Activated T-cell treated with anti-CD3 and anti-CD28 coated beads, Interleukin-2, amount 50 U/mL, for 4 hours (primary cell): ENCODE measurements at regions not wholly inside any gene's neighbourhood (a gene's known extent, or its start where the extent isn't known, plus 50 kb on each side); places are given as distances from the start of the nearest gene placed in this dataset.

Experiments
- ATAC-seq, 2 donors: fragments of 200-7000 bp; cut with Tn5 transposase; one replicate each; pipeline ENCODE4 v1.10.0; 2021
- DNase-seq: peaks from one replicate; pipeline ENCODE4 v3.0.0-alpha.2; 2020
- H3K27me3 Mint-ChIP-seq: one replicate; pipeline ENCODE4 v1.8.0; 2021; ENCODE audit warnings: low read depth, mixed read lengths
- H3K36me3 Mint-ChIP-seq: one replicate; pipeline ENCODE4 v1.8.0; 2022; ENCODE audit warnings: mixed read lengths; ENCODE audit not compliant: insufficient read depth
- H3K4me1 Mint-ChIP-seq: one replicate; pipeline ENCODE4 v1.8.0; 2021; ENCODE audit warnings: low read depth, mixed read lengths
- H3K4me3 Mint-ChIP-seq: one replicate; pipeline ENCODE4 v1.8.0; 2021; ENCODE audit warnings: mild to moderate bottlenecking, moderate library complexity, mixed read lengths
- H3K9me3 Mint-ChIP-seq: one replicate; pipeline ENCODE4 v1.8.0; 2021; ENCODE audit warnings: mixed read lengths

GRCh38 chr6:135743476-135743875 is 108.0 kb upstream of the PDE7B start:
- ATAC-seq (no peak), DNase-seq (no peak)
- no peaks in the 10 kb centered on the region for H3K4me1 Mint-ChIP-seq
- no peak overlapping the region for H3K4me3 Mint-ChIP-seq
- H3K27me3 Mint-ChIP-seq: no peaks in the 10 kb centered on the region
- no peaks in the 10 kb centered on the region for H3K9me3 Mint-ChIP-seq
- H3K36me3 Mint-ChIP-seq: no peaks in the 10 kb centered on the region

GRCh38 chr6:135748189-135748588 is 103.3 kb upstream of the PDE7B start:
- DNase-seq (no peak), ATAC-seq (no peak)
- H3K4me3 Mint-ChIP-seq: no peak overlapping the region
- no peaks in the 10 kb centered on the region for H3K36me3 Mint-ChIP-seq
- no peaks in the 10 kb centered on the region for H3K9me3 Mint-ChIP-seq
- no peaks in the 10 kb centered on the region for H3K4me1 Mint-ChIP-seq
- peaks cover 4% of the 10 kb centered on the region for H3K27me3 Mint-ChIP-seq

- Mint-ChIP-seq H3K36me3 (no peaks in the 10 kb centered on the region), H3K27me3 (peaks cover 4% of the 10 kb centered on the region), H3K4me3 (no peak overlapping the region), H3K9me3 (no peaks in the 10 kb centered on the region), H3K4me1 (no peaks in the 10 kb centered on the region)
- ATAC-seq: no peak
- no peak for DNase-seq
These were observed 101.4 kb upstream of the PDE7B start for GRCh38 chr6:135750081-135750480.

- Mint-ChIP-seq H3K36me3 (no peaks in the 10 kb centered on the region), H3K4me3 (no peak overlapping the region), H3K27me3 (peaks cover 4% of the 10 kb centered on the region), H3K4me1 (no peaks in the 10 kb centered on the region), H3K9me3 (no peaks in the 10 kb centered on the region)
- ATAC-seq: no peak
- no peak for DNase-seq
These were observed 98.3 kb upstream of the PDE7B start for GRCh38 chr6:135753196-135753595.

GRCh38 chr6:135759831-135760230 is 91.7 kb upstream of the PDE7B start:
- DNase-seq: no peak
- ATAC-seq: no peak
- Mint-ChIP-seq H3K27me3 (no peaks in the 10 kb centered on the region), H3K9me3 (peaks cover 11% of the 10 kb centered on the region), H3K4me1 (no peaks in the 10 kb centered on the region), H3K4me3 (no peak overlapping the region), H3K36me3 (no peaks in the 10 kb centered on the region)

GRCh38 chr6:135774006-135774405 is 77.5 kb upstream of the PDE7B start:
- Mint-ChIP-seq H3K4me3 (no peak overlapping the region), H3K4me1 (no peaks in the 10 kb centered on the region), H3K27me3 (peaks cover 2% of the 10 kb centered on the region), H3K9me3 (no peaks in the 10 kb centered on the region), H3K36me3 (no peaks in the 10 kb centered on the region)
- DNase-seq: no peak
- no peak for ATAC-seq

- ATAC-seq: no peak
- H3K27me3 Mint-ChIP-seq: peaks cover 9% of the 10 kb centered on the region
These were observed 72.3 kb upstream of the PDE7B start for GRCh38 chr6:135779213-135779612.

GRCh38 chr6:135780326-135780725 is 71.2 kb upstream of the PDE7B start:
- no peak for DNase-seq
- H3K36me3 Mint-ChIP-seq: no peaks in the 10 kb centered on the region
- H3K27me3 Mint-ChIP-seq: peaks cover 9% of the 10 kb centered on the region
- H3K4me3 Mint-ChIP-seq: no peak overlapping the region
- ATAC-seq: no peak
- no peaks in the 10 kb centered on the region for H3K4me1 Mint-ChIP-seq
- no peaks in the 10 kb centered on the region for H3K9me3 Mint-ChIP-seq

More at GRCh38 chr6:135779213-135779612, 72.3 kb upstream of the PDE7B start:
- H3K9me3 Mint-ChIP-seq: no peaks in the 10 kb centered on the region
- H3K36me3 Mint-ChIP-seq: no peaks in the 10 kb centered on the region
- DNase-seq: no peak
- H3K4me3 Mint-ChIP-seq: no peak overlapping the region
- H3K4me1 Mint-ChIP-seq: no peaks in the 10 kb centered on the region

DNA sequence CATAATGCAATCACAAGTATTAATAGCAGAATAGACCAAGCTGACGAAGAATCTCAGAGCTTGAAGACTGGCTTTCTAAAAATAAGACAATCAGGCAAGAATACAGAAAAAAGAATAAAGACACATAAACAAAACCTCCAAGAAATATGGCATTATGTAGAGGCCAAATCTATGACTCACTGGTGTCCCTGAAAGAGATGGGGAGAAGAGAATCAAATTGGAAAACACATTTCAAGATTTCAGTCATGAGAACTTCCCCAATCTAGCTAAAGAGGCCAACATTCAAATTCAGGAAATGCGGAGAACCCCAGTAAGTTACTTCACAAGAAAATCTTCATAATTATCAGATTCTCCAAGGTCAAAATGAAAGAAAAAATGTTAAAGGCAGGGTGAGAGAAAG is 69.0 kb upstream of the PDE7B start:
- DNase-seq (no peak), ATAC-seq (no peak)
- no peak overlapping the region for H3K4me3 Mint-ChIP-seq
- H3K36me3 Mint-ChIP-seq: no peaks in the 10 kb centered on the region
- no peaks in the 10 kb centered on the region for H3K9me3 Mint-ChIP-seq
- no peaks in the 10 kb centered on the region for H3K4me1 Mint-ChIP-seq
- H3K27me3 Mint-ChIP-seq: peaks cover 9% of the 10 kb centered on the region

GRCh38 chr6:135784507-135784906 is 67.0 kb upstream of the PDE7B start:
- Mint-ChIP-seq H3K4me3 (no peak overlapping the region), H3K36me3 (no peaks in the 10 kb centered on the region), H3K4me1 (no peaks in the 10 kb centered on the region), H3K27me3 (peaks cover 7% of the 10 kb centered on the region), H3K9me3 (no peaks in the 10 kb centered on the region)
- no peak for DNase-seq
- no peak for ATAC-seq

GRCh38 chr6:135789375-135790050 is 62.0 kb upstream of the PDE7B start:
- ATAC-seq (no peak), DNase-seq (no peak)
- Mint-ChIP-seq H3K4me3 (no peak overlapping the region), H3K4me1 (no peaks in the 10 kb centered on the region), H3K9me3 (no peaks in the 10 kb centered on the region), H3K36me3 (no peaks in the 10 kb centered on the region), H3K27me3 (no peaks in the 10 kb centered on the region)

GRCh38 chr6:135791441-135791840 is 60.1 kb upstream of the PDE7B start:
- Mint-ChIP-seq H3K27me3 (no peaks in the 10 kb centered on the region), H3K4me1 (no peaks in the 10 kb centered on the region), H3K36me3 (no peaks in the 10 kb centered on the region), H3K4me3 (no peak overlapping the region), H3K9me3 (no peaks in the 10 kb centered on the region)
- ATAC-seq (no peak), DNase-seq (no peak)

DNA sequence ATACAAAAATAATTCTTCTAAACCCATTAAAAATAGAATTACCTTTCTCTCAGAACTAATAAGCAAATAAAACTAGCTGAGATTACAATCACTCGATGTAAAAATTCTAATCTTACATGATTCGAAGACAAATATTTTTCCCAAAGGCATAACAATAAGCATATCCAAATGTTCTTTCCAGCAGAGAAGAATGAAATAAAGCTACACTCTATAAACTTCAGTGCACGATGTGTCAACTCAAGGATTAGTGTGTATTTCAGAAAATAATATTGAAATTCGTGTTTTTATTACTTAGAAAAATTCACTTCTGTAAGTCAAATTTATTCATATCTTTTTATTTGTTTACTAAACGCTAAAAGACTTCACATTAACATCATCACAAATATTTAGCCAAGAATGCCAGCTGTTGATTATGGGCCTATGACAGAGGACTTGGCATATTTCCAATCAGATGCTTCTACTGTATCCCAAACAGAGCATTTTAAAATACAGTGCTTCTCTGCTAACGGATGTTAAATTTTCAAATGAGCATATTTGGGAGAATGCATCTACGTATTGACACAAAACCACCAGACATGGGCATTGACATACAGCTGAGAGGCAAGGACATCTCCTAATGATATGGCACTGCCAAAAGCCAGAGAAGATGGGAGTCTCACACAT is 54.7 kb upstream of the PDE7B start:
- Mint-ChIP-seq H3K4me1 (peaks cover 4% of the 10 kb centered on the region), H3K27me3 (no peaks in the 10 kb centered on the region), H3K36me3 (no peaks in the 10 kb centered on the region), H3K9me3 (no peaks in the 10 kb centered on the region), H3K4me3 (no peak overlapping the region)
- no peak for ATAC-seq
- DNase-seq: no peak

DNA sequence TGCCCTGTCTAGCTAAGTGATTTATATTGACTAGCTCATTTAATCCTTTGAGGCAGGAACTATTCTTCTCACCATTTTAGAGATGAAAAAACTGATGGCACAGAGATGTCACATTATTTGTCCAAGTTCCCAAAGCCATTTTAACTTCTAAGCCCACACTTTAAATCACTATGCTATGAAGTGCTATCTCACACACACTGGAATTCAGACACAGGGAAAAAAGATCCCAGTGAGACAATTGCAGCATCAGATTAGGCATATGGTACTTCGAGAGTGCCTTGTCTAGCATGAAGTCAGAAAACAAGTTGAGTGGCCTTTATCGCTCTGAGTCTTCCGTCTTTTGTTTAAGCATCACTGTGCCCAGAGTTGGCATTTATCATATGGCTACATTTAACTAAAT is 54.1 kb upstream of the PDE7B start:
- no peak for DNase-seq
- H3K36me3 Mint-ChIP-seq: no peaks in the 10 kb centered on the region
- H3K27me3 Mint-ChIP-seq: no peaks in the 10 kb centered on the region
- no peak for ATAC-seq
- H3K4me3 Mint-ChIP-seq: no peak overlapping the region
- H3K4me1 Mint-ChIP-seq: peaks cover 4% of the 10 kb centered on the region
- no peaks in the 10 kb centered on the region for H3K9me3 Mint-ChIP-seq

GRCh38 chr6:135798751-135799515 is 52.6 kb upstream of the PDE7B start:
- H3K27me3 Mint-ChIP-seq: no peaks in the 10 kb centered on the region
- H3K36me3 Mint-ChIP-seq: no peaks in the 10 kb centered on the region
- peaks cover 4% of the 10 kb centered on the region for H3K4me1 Mint-ChIP-seq
- H3K4me3 Mint-ChIP-seq: no peak overlapping the region
- H3K9me3 Mint-ChIP-seq: no peaks in the 10 kb centered on the region
- ATAC-seq (no peak), DNase-seq (no peak)
